OCI-M2 (cell line): ENCODE measurements at regions not wholly inside any gene's neighbourhood (a gene's known extent, or its start where the extent isn't known, plus 50 kb on each side); places are given as distances from the start of the nearest gene placed in this dataset.

Experiments used
- DNase-seq: peaks from one replicate; lab custom pipeline; 2025; ENCODE audit not compliant: unreplicated experiment; lab: John Stamatoyannopoulos, UW

DNA sequence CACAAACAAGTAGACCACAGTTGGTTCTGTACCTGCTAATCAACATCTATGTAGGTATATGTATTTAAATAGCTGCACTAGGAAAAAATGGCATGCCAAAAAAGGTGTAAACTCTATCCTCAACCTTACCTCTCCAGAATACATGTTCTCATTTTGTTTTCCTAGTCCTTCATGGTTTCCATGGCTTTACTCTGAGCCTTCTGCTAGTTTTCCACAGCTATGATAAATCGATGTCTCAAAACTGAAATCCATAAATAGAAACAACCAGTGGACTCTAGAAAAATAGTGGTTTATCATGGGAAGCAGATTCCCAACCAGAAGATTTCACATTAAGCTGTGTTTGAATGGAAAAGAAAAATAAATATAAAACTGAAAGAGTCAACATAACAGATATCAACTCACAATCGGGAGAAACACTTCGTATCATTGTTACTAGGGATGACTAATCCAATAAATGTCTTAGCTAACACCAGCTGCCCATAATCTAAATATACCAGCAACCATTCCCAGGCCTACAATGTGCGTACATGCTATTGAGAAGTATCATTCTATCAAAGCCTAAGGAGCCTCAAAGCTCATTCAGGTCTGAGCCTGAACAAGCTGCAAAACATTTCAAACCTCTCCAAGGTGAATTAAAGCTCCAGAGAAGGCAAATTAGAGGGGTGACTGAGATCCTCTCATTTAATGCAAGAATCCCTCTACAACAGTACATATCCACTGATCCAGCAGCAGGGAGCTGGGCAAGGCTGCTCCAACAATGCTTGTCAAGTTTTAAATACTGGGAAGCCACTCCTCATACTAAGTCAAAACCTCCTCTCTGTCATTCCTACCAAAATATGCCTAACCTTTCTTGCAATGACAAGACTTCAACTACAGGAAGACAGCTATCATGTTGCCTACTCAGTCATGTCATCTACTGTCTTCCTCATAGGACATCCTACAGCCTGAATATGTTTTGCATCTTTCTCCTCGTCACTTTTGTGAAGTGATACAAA, 90.2 kb downstream of the KCTD12 start:
- DNase-seq, result no peak

- no peak for DNase-seq
Measured at GRCh38 chr13:76792731-76793347, 93.4 kb downstream of the KCTD12 start.

- DNase-seq, result no peak
Measured at GRCh38 chr13:76790980-76791819, 95.0 kb downstream of the KCTD12 start.

DNA sequence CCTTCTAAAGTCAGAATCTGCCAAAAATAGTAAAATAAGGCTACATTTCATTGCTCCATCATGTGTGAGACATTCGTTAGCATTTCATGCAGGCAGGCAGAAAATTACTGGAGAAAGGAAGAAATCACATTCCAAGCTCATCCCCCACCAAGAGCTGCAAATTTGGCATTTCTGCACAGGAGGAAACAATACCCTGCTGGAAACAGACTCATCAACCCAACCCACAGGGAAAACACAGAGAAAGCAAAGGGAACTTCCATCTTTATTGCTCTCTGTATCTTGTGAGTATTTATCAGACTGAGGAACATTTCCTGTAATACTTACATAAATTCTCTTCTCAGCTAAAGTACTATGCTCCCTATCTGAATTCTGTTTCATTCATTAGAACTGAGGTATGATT, 95.7 kb downstream of the KCTD12 start:
- DNase-seq, result no peak

- DNase-seq, result no peak
Measured at GRCh38 chr13:76783798-76784197, 102.4 kb downstream of the KCTD12 start.

DNA sequence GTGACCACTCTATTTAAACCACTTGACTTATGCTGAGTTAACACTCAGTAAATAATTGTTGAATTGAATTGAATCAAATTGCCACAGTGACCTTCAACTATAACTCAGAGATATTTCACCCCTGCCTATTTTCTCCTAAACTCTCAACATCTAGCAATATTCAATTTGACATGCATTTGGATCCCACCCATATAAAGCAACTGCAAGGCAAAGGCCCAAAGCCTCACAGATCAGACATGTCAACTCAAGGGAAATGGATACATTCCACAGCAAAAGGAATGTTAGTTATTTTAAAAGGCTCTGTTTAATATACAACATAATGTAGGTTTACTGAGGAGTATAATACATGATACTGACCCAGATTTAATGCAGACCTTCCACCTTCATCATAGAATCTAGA, 107.4 kb downstream of the KCTD12 start:
- DNase-seq, result no peak

GRCh38 chr13:76777096-76777495, 109.1 kb downstream of the KCTD12 start:
- DNase-seq, result no peak

- DNase-seq, result no peak
Measured at GRCh38 chr13:76775088-76775740, 111.0 kb downstream of the KCTD12 start.

- no peak for DNase-seq
Measured at GRCh38 chr13:76773448-76774094, 112.6 kb downstream of the KCTD12 start.

DNA sequence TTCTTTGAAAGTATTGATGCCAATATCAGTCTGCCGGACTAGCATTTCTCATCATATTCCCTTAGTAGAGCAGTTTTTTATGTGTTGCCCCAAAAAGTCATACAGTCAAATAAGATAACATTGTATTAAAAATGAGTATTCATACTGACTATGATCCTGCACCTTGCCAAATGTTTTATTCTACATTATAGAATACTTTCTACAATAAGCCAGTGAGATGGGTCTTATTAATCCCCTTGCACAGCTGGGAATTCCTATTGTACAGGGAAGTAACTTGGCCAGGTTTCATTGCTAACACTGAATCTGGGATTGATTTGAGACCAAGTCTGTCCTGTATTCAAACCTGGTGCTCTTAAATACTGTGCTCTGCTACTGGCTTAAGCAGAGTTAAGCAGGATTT, 114.0 kb downstream of the KCTD12 start:
- DNase-seq, result no peak

GRCh38 chr13:76769271-76769791, 116.9 kb downstream of the KCTD12 start:
- DNase-seq, result no peak

DNA sequence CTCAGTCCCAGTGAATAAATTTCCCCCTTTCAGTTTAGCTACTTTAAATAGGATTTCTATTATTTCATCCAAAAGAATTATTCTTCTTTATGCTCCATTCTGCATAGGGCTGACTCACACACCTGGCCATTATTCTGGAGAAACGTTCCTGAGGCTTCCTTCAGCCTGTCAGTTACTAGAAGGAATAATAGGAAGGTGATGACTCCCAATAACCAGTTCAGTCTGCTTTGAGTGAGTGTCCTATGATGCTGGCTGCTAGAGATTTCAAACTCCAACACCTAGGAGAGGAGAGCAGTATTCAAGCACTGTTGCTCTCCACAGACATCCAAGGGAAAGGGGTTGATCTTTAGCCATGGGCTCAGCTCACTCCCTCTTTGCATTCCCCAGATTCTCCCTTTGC, 117.8 kb downstream of the KCTD12 start:
- DNase-seq, result no peak

GRCh38 chr13:76764916-76765315, 121.3 kb downstream of the KCTD12 start:
- no peak for DNase-seq

DNA sequence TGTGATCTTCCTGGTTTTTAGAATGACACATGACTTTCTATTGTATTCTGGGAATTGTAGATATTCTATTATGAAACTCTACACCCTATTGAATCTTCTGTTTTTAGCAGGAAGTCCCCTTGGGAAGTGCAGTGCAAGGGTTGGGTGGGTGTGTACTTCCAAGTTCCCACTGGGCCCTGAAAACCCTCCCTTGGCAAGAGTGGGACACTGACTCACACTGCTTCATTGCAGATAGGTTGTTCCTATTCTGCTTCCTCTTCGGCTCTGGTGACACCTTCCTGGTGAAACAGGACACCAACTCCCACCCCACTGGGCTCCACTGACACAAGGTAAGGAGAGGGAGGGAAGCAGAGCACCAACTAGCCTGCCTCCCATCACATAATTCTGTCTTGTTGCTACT, 121.8 kb downstream of the KCTD12 start:
- DNase-seq, result no peak

DNA sequence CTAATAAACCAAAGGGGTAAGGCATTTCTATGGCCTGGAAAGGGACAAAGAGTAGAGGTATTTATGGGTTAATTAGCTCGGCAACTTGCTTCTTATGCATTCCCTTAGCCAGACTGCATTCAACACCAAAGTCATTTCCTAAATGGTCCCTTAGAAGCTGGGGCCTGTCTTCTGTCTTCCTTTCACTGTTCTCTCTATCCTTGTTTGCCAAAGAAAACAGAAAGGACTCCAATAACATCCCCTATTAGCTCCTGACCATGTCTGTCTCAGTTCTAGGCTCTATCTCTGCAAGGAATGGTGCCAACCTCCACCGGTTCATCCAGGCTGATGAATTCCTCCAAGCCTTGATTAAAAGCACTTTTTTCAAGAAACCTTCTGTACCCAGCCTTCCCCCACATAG, 123.5 kb downstream of the KCTD12 start:
- no peak for DNase-seq

DNA sequence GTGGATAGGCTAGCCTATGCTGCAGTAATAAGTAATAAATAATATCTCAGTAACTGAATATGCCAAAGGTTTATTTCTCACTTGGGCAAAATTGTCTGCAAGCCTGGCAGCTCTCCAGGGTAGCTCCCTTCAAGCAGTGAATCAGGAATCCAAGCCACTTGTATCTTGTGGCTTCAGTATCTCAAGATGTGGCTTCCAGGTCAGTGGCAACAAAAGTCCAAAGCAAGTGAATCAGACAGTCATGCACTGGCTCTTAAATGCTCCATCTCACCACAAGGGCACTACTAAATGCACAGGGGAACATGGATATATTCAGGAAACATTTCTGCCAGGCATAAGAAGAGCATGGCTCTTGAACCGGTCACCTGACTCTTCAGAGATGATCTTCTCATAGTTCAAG, 126.3 kb downstream of the KCTD12 start:
- no peak for DNase-seq

DNA sequence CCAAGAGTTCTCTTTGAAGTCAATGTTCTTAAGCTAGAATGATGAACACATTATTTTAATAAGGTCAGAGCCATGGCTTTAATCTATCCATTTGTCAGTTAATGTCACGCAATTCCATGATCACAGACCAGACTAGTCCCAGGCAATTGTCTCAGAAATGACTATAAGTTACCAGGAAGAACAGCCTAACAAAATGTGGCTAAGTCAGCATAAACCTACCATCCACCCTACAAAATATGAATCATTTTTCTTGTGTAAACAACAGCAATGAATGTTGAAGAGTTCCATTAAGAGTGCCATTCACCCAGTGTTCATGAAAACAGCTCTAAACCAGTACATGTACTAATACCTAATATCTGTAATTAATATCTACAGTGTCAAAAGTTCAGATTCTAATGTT, 127.5 kb downstream of the KCTD12 start:
- DNase-seq, result no peak

GRCh38 chr13:76758257-76758656, 127.9 kb downstream of the KCTD12 start:
- DNase-seq, result no peak

DNA sequence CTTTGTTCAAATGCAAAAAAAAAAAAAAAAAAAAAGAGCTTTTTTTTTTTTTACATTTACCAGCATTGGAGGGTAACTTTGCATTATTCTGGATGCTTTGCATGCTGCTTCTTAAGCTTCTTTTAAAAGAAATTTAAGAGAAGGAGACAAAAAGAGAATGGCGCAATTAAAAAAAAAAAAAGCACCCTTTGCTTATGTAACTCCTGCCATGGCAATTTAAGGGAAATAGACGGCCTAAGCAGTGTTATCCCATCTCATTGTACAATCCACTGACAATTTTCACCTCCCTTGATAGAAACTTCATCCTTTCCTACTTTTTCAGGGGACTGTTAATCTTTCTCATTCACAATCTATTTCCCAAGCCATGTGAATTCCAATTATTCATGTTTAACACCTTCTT, 129.8 kb downstream of the KCTD12 start:
- no peak for DNase-seq

DNA sequence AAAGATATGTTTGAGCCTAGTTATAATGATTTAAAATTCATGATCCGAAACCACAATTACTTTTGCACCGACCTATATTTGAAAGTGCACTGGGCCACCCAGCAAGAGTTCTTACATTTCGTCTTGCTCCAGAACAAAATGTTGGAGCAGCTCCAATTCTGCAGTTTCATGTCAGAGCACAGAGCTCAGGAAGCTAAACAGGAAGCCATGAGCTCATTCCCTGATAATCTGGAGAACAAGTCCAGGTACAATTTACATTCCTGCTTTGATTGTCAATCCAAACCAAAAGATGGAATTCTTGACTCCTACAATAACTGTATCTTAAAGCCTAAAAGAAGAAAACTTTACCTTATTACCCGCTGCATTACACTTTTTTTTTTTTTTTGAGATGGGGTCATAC, 131.8 kb downstream of the KCTD12 start:
- DNase-seq, result no peak
